ENCODE measurements at regions not wholly inside any gene's neighbourhood (a gene's known extent, or its start where the extent isn't known, plus 50 kb on each side); places are given as distances from the start of the nearest gene placed in this dataset.
"Not testable (repeated sequence)": the region's sequence is repeated elsewhere in the genome, so short reads cannot be mapped to it uniquely, and the experiment has no call there.

GRCh38 chrX:71822314-71822713 lies 59.2 kb downstream of the CXorf49B start:
- not testable (repeated sequence) for H3K9me3 ChIP-seq; H3K27ac ChIP-seq; DNase-seq; ATAC-seq (ENCODE audit: low FRiP score in 2 of 2); H3K27me3 ChIP-seq; H3K4me3 ChIP-seq; H3K4me1 ChIP-seq; H3K36me3 ChIP-seq
- WGBS, 2 donors = 82 to 90% methylated on average over 3 to 4 of the region's 4 CpGs

GRCh38 chrX:71823391-71824057 lies 60.4 kb downstream of the CXorf49B start:
- DNase-seq (no peak), ATAC-seq (ENCODE audit: low FRiP score in 2 of 2) (peak in 1 of 2 donors; percentile 59)
- no peak overlapping the region for H3K27ac ChIP-seq
- H3K4me3 ChIP-seq = no peak overlapping the region
- WGBS, 2 donors = 72 to 81% methylated on average over 2 to 12 of the region's 12 CpGs
- H3K4me1 ChIP-seq = no peaks in the 10 kb centered on the region
- H3K36me3 ChIP-seq = no peaks in the 10 kb centered on the region
- peaks cover 0 to 4% (median 0%) of the 10 kb centered on the region in 4 donors for H3K9me3 ChIP-seq
- no peak for TF ChIP-seq CTCF (IDR thresholded peaks at IDR 0.05)
- TF ChIP-seq POLR2A (IDR thresholded peaks at IDR 0.05) = no peak
- TF ChIP-seq POLR2AphosphoS5 (IDR thresholded peaks at IDR 0.05) = no peak
- TF ChIP-seq EP300 (IDR thresholded peaks at IDR 0.05) = no peak
- no peaks in the 10 kb centered on the region for H3K27me3 ChIP-seq

- H3K36me3 ChIP-seq = no peaks in the 10 kb centered on the region
- no peaks in the 10 kb centered on the region for H3K27me3 ChIP-seq
- no peaks in the 10 kb centered on the region for H3K4me1 ChIP-seq
- no peak for TF ChIP-seq EP300 (IDR thresholded peaks at IDR 0.05)
- TF ChIP-seq CTCF (IDR thresholded peaks at IDR 0.05) = no peak
- no peak for TF ChIP-seq POLR2A (IDR thresholded peaks at IDR 0.05)
- no peak for TF ChIP-seq POLR2AphosphoS5 (IDR thresholded peaks at IDR 0.05)
- peak in 1 of 2 donors; percentile 37 for ATAC-seq (ENCODE audit: low FRiP score in 2 of 2)
- no peak overlapping the region for H3K27ac ChIP-seq
- DNase-seq = no peak
- no peak overlapping the region for H3K4me3 ChIP-seq
- 78% methylated on average over 6 of the region's 6 CpGs; no CpG with 5 or more reads in 1 of the 2 donors for WGBS, 2 donors
- H3K9me3 ChIP-seq = no peaks in the 10 kb centered on the region
These were observed 64.9 kb downstream of the CXorf49B start for GRCh38 chrX:71828086-71828485.

- not testable (repeated sequence) for H3K4me1 ChIP-seq; DNase-seq; ATAC-seq (ENCODE audit: low FRiP score in 2 of 2); H3K27me3 ChIP-seq; H3K4me3 ChIP-seq; H3K36me3 ChIP-seq; H3K27ac ChIP-seq
- H3K9me3 ChIP-seq = peaks cover 0 to 14% (median 0%) of the 10 kb centered on the region in 4 donors
- 0 to 65% methylated on average over 1 to 4 of the region's 4 CpGs for WGBS, 2 donors
These were observed 72.6 kb upstream of the NHSL2 start for GRCh38 chrX:71838092-71838491.

GRCh38 chrX:71846429-71846828 lies 64.2 kb upstream of the NHSL2 start:
- no peak for ATAC-seq (ENCODE audit: low FRiP score in 2 of 2)
- Histone ChIP-seq H3K4me3 (no peak overlapping the region), H3K36me3 (no peaks in the 10 kb centered on the region), H3K27ac (no peak overlapping the region), H3K4me1 (no peaks in the 10 kb centered on the region), H3K27me3 (no peaks in the 10 kb centered on the region), H3K9me3 (peaks cover 0 to 10% (median 0%) of the 10 kb centered on the region in 4 donors)
- TF ChIP-seq POLR2AphosphoS5 (IDR thresholded peaks at IDR 0.05) = no peak
- TF ChIP-seq POLR2A (IDR thresholded peaks at IDR 0.05) = no peak
- TF ChIP-seq CTCF (IDR thresholded peaks at IDR 0.05) = no peak
- TF ChIP-seq EP300 (IDR thresholded peaks at IDR 0.05) = no peak
- no peak for DNase-seq
- WGBS, 2 donors = 64% methylated on average over 1 of the region's 1 CpG; no CpG with 5 or more reads in 1 of the 2 donors

- no peaks in the 10 kb centered on the region for H3K27me3 ChIP-seq
- H3K9me3 ChIP-seq = no peaks in the 10 kb centered on the region
- no peak overlapping the region for H3K27ac ChIP-seq
- 72 to 79% methylated on average over 9 of the region's 9 CpGs for WGBS, 2 donors
- DNase-seq = no peak
- H3K4me3 ChIP-seq = no peak overlapping the region
- no peak for TF ChIP-seq POLR2A (IDR thresholded peaks at IDR 0.05)
- TF ChIP-seq CTCF (IDR thresholded peaks at IDR 0.05) = no peak
- ATAC-seq (ENCODE audit: low FRiP score in 2 of 2) = no peak
- H3K36me3 ChIP-seq = no peaks in the 10 kb centered on the region
- H3K4me1 ChIP-seq = no peaks in the 10 kb centered on the region
These were observed 58.5 kb upstream of the NHSL2 start for GRCh38 chrX:71852182-71852581.

Data from upper lobe of left lung (tissue), 6 donors.